ENCODE measurements at regions not wholly inside any gene's neighbourhood (a gene's known extent, or its start where the extent isn't known, plus 50 kb on each side); places are given as distances from the start of the nearest gene placed in this dataset.

GRCh38 chr2:150351922-150352321, 135.5 kb downstream of the RND3 start:
- ChIA-PET CTCF (no interaction called here), POLR2A (no interaction called here)
- DNase-seq, result no peak
- no peaks in the 10 kb centered on the region for H3F3A ChIP-seq (replicated peaks; ENCODE audit: insufficient read depth)
- no peak overlapping the region for H3K4me3 ChIP-seq (ENCODE audit: low read depth in 2 of 2, low read length in 1 of 2)
- H3K9ac ChIP-seq, result no peak overlapping the region
- H3K27ac ChIP-seq (ENCODE audit: low read depth in 2 of 2, low read length in 1 of 2), result no peak overlapping the region
- H4K20me1 ChIP-seq (ENCODE audit: insufficient read depth), result no peaks in the 10 kb centered on the region
- H3K4me2 ChIP-seq, result no peak overlapping the region
- no peaks in the 10 kb centered on the region for H3K9me2 ChIP-seq
- H3K4me1 ChIP-seq (ENCODE audit: control insufficient read depth in 1 of 2, insufficient read depth in 2 of 2, low read depth in 1 of 2, low read length in 1 of 2), result no peaks in the 10 kb centered on the region
- no peaks in the 10 kb centered on the region for H3K36me3 ChIP-seq (replicated peaks in 1 of 2; ENCODE audit: control insufficient read depth in 1 of 2, insufficient read depth in 2 of 2, low read length in 1 of 2)
- H3K9me3 ChIP-seq, result no peaks in the 10 kb centered on the region
- H3K27me3 ChIP-seq (ENCODE audit: insufficient read depth), result no peaks in the 10 kb centered on the region
- H3K79me2 ChIP-seq (ENCODE audit: insufficient read depth), result no peaks in the 10 kb centered on the region
- no peak overlapping the region for H2AFZ ChIP-seq (ENCODE audit: low read depth)
- TF ChIP-seq REST (IDR thresholded peaks at IDR 0.05; ENCODE audit: low read depth, low read length) (no peak), GATA2 (CRISPR knock-in tag; IDR thresholded peaks at IDR 0.05) (no peak), CHD2 (IDR thresholded peaks at IDR 0.05; ENCODE audit: low read length, partially characterized antibody) (no peak), TEAD4 (IDR thresholded peaks at IDR 0.05; ENCODE audit: borderline replicate concordance, insufficient read depth) (no peak), YY1 (IDR thresholded peaks at IDR 0.05; ENCODE audit: low read depth) (no peak), EZH2phosphoT487 (IDR thresholded peaks at IDR 0.05; ENCODE audit: borderline replicate concordance, low read depth) (no peak), JUND (IDR thresholded peaks at IDR 0.05) (no peak), RFX5 (IDR thresholded peaks at IDR 0.05; ENCODE audit: low read length) (no peak), EP300 (IDR thresholded peaks at IDR 0.05; ENCODE audit: borderline replicate concordance in 1 of 2, low read depth in 1 of 2, low read length in 1 of 2) (no peak), TAF1 (IDR thresholded peaks at IDR 0.05; ENCODE audit: borderline replicate concordance, low read depth, low read length) (no peak), MEF2A (IDR thresholded peaks at IDR 0.05; ENCODE audit: borderline replicate concordance, low read depth) (no peak), NFIC (IDR thresholded peaks at IDR 0.05; ENCODE audit: borderline replicate concordance) (no peak), RAD21 (IDR thresholded peaks at IDR 0.05; ENCODE audit: low read length) (no peak), USF1 (IDR thresholded peaks at IDR 0.05; ENCODE audit: borderline replicate concordance, low read depth) (no peak)

- no peak overlapping the region for H3K27ac ChIP-seq (ENCODE audit: low read depth in 2 of 2, low read length in 1 of 2)
- H3F3A ChIP-seq (replicated peaks; ENCODE audit: insufficient read depth), result no peaks in the 10 kb centered on the region
- H3K79me2 ChIP-seq (ENCODE audit: insufficient read depth), result no peaks in the 10 kb centered on the region
- H3K4me3 ChIP-seq (ENCODE audit: low read depth in 2 of 2, low read length in 1 of 2), result no peak overlapping the region
- H3K9me3 ChIP-seq, result no peaks in the 10 kb centered on the region
- CTCF ChIA-PET, result no interaction called here
- H3K4me1 ChIP-seq (ENCODE audit: control insufficient read depth in 1 of 2, insufficient read depth in 2 of 2, low read depth in 1 of 2, low read length in 1 of 2), result no peaks in the 10 kb centered on the region
- no peak overlapping the region for H2AFZ ChIP-seq (ENCODE audit: low read depth)
- H3K9me2 ChIP-seq, result no peaks in the 10 kb centered on the region
- H3K4me2 ChIP-seq, result no peak overlapping the region
- no peaks in the 10 kb centered on the region for H4K20me1 ChIP-seq (ENCODE audit: insufficient read depth)
- no peak overlapping the region for H3K9ac ChIP-seq
- no peaks in the 10 kb centered on the region for H3K27me3 ChIP-seq (ENCODE audit: insufficient read depth)
- DNase-seq, result no peak
- WGBS (ENCODE audit: low lambda C conversion rate), result 65% methylated on average over 4 of the region's 4 CpGs
- POLR2A ChIA-PET, result no interaction called here
- H3K36me3 ChIP-seq (replicated peaks in 1 of 2; ENCODE audit: control insufficient read depth in 1 of 2, insufficient read depth in 2 of 2, low read length in 1 of 2), result no peaks in the 10 kb centered on the region
- TF ChIP-seq MXI1 (IDR thresholded peaks at IDR 0.05; ENCODE audit: low read depth, low read length) (no peak), ZBTB33 (IDR thresholded peaks at IDR 0.05; ENCODE audit: borderline replicate concordance, low read depth) (no peak), TCF12 (IDR thresholded peaks at IDR 0.05) (no peak), GABPA (IDR thresholded peaks at IDR 0.05; ENCODE audit: low read depth) (no peak), FOXJ3 (CRISPR knock-in tag; IDR thresholded peaks at IDR 0.05) (no peak), SIN3A (IDR thresholded peaks at IDR 0.05; ENCODE audit: borderline replicate concordance, low read depth, low read length) (no peak), NRF1 (IDR thresholded peaks at IDR 0.05; ENCODE audit: low read depth, low read length) (no peak), NFIC (IDR thresholded peaks at IDR 0.05; ENCODE audit: borderline replicate concordance) (no peak), ELF1 (IDR thresholded peaks at IDR 0.05) (no peak), PBX3 (IDR thresholded peaks at IDR 0.05) (no peak), MEF2A (IDR thresholded peaks at IDR 0.05; ENCODE audit: borderline replicate concordance, low read depth) (no peak), TAF1 (IDR thresholded peaks at IDR 0.05; ENCODE audit: borderline replicate concordance, low read depth, low read length) (no peak), GATA2 (CRISPR knock-in tag; IDR thresholded peaks at IDR 0.05) (no peak)
Measured at GRCh38 chr2:150350500-150350899, 137.0 kb downstream of the RND3 start.
